Transverse colon (tissue), 4 donors: ENCODE measurements at regions not wholly inside any gene's neighbourhood (a gene's known extent, or its start where the extent isn't known, plus 50 kb on each side); places are given as distances from the start of the nearest gene placed in this dataset.

Experiments used
- DNase-seq: peaks from one replicate; pipeline ENCODE4 v3.0.0-alpha.2; 2019
- H3K27ac ChIP-seq, 4 donors: fragments of 200-600 bp; sonication (generic); 2 replicates each; pipeline ENCODE4 v1.5.1; 2016 to 2018; ENCODE audit warnings: inconsistent platforms in 4 of 4
- H3K27me3 ChIP-seq: fragments of 200-600 bp; sonication (generic); 2 replicates; pipeline ENCODE4 v1.5.1; 2017; ENCODE audit warnings: inconsistent platforms
- H3K36me3 ChIP-seq, 4 donors: fragments of 200-600 bp; sonication (generic); 2 replicates each; pipeline ENCODE4 v1.5.1; 2017 to 2019; ENCODE audit warnings: inconsistent platforms in 4 of 4
- H3K4me1 ChIP-seq, 4 donors: fragments of 200-600 bp; sonication (generic); 2 replicates each; pipeline ENCODE4 v1.5.1; 2017 to 2020; ENCODE audit warnings: inconsistent platforms in 4 of 4
- H3K4me3 ChIP-seq, 4 donors: fragments of 200-600 bp; sonication (generic); 1 replicate in 1 of 4; 2 replicates in 3 of 4; pipeline versions ENCODE4 v1.5.1 to v1.6.1; 2017 to 2019; ENCODE audit warnings: inconsistent platforms in 4 of 4
- H3K9me3 ChIP-seq, 2 donors: fragments of 200-600 bp; sonication (generic); 2 replicates each; pipeline ENCODE4 v1.5.1; 2017 to 2019; ENCODE audit warnings: inconsistent platforms in 2 of 2
- EP300 ChIP-seq: sonication (generic); formaldehyde crosslinking; IDR thresholded peaks from one replicate; pipeline ENCODE4 v1.6.1; 2017; ENCODE audit warnings: antibody characterized with exemption, low read depth
- POLR2A ChIP-seq: fragments of 450-650 bp; IDR thresholded peaks from one replicate; pipeline ENCODE4 v1.6.1; 2016; ENCODE audit warnings: antibody characterized with exemption, mild to moderate bottlenecking, moderate library complexity
- POLR2AphosphoS5 ChIP-seq, 3 donors: sonication (generic); formaldehyde crosslinking; IDR thresholded peaks; one replicate each; pipeline ENCODE4 v1.6.1; 2016; ENCODE audit warnings: antibody characterized with exemption in 3 of 3
- WGBS, 2 donors: methylation state at CpG; one replicate each; pipeline ENCODE4 v1.1.5; 2018; ENCODE audit warnings: low coverage in 1 of 2; 5-methylcytosine and 5-hydroxymethylcytosine counted together
- in situ Hi-C, 4 donors: fragments of 200-750 bp; cut with MboI; loops; one replicate each; pipeline versions ENCODE4 v1.15.0 to v1.15.1; 2017; ENCODE audit warnings: low sequenced_read_pairs in 3 of 4, low pct_ligation_motif_present in 1 of 4, low pct_unique_long_range_greater_than_20kb in 1 of 4
- intact Hi-C: fragments of 100-400 bp; cut with DNase I; formaldehyde crosslinking; loops from one replicate; pipeline ENCODE4 v1.15.1; 2023; ENCODE audit warnings: low total_unique reads
- TF ChIP-seq, protein P1 (sequence below), 5 experiments: fragments of 200-600 bp in 3 of 5; fragments of 450-650 bp in 2 of 5; sonication (generic) in 3 of 5; IDR thresholded peaks; 1 replicate in 2 of 5; 2 replicates in 3 of 5; pipeline ENCODE4 v1.5.1; 2016 to 2017; ENCODE audit warnings: antibody characterized with exemption in 5 of 5, inconsistent platforms in 3 of 5, mild to moderate bottlenecking in 2 of 5, moderate library complexity in 1 of 5

DNA sequence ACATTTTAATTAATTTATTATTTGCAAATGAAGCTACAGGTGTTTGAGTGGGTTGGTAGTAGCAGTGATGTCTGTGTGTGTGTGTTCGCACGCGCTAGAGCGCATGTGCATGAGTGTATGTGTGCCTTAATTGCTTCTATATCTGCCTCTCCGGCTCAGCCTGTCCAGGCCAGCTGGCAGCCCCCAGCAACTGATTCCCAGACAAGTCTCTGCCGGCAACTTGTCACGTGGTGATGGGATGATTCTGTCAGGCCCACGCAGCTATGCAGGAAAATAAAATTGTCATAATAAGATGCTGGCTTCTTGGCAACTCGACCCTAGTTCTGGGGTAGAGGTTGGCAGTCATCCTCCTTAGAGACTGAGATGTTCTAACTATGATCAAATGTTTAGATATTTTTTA, 712.8 kb upstream of the SOX9 start:
- no peak for DNase-seq
- H3K9me3 ChIP-seq: no peaks in the 10 kb centered on the region
- no peak overlapping the region for H3K27ac ChIP-seq
- no peaks in the 10 kb centered on the region for H3K36me3 ChIP-seq
- WGBS, 2 donors: 60 to 85% methylated on average over 4 to 9 of the region's 9 CpGs
- in situ Hi-C loops (no loop called here), intact Hi-C loops (no loop called here)
- H3K4me1 ChIP-seq: no peaks in the 10 kb centered on the region
- no peaks in the 10 kb centered on the region for H3K27me3 ChIP-seq
- no peak for TF ChIP-seq POLR2A
- no peak overlapping the region for H3K4me3 ChIP-seq

DNA sequence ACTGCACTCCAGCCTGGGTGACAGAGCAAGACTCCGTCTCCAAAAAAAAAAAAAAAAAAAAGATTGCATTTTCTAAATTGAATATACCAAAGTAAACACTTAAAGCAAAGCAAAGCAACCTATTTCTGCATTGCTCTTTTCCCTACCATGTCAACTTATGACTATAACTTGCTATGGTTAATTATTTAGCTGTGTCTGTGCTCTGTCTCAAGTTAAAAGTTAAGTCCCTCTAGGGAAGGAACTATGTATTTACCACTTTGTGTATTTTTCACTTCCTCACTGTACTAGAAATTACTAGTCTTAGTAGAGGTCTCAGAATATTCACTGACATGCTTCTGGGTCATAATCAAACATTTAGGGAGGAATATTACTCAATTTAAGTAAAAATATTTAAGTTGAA, 711.7 kb upstream of the SOX9 start:
- H3K9me3 ChIP-seq: no peaks in the 10 kb centered on the region
- H3K27me3 ChIP-seq: no peaks in the 10 kb centered on the region
- H3K36me3 ChIP-seq: no peaks in the 10 kb centered on the region
- WGBS, 2 donors: 92% methylated on average over 1 of the region's 1 CpG; no CpG with 5 or more reads in 1 of the 2 donors
- no peak overlapping the region for H3K27ac ChIP-seq
- no peak for DNase-seq
- H3K4me1 ChIP-seq: no peaks in the 10 kb centered on the region
- no peak overlapping the region for H3K4me3 ChIP-seq
- in situ Hi-C loops (no loop called here), intact Hi-C loops (no loop called here)
- TF ChIP-seq EP300 (no peak), POLR2A (no peak), POLR2AphosphoS5 (IDR thresholded peaks at IDR 0.05) (no peak)
- TF ChIP-seq, protein P1, sequence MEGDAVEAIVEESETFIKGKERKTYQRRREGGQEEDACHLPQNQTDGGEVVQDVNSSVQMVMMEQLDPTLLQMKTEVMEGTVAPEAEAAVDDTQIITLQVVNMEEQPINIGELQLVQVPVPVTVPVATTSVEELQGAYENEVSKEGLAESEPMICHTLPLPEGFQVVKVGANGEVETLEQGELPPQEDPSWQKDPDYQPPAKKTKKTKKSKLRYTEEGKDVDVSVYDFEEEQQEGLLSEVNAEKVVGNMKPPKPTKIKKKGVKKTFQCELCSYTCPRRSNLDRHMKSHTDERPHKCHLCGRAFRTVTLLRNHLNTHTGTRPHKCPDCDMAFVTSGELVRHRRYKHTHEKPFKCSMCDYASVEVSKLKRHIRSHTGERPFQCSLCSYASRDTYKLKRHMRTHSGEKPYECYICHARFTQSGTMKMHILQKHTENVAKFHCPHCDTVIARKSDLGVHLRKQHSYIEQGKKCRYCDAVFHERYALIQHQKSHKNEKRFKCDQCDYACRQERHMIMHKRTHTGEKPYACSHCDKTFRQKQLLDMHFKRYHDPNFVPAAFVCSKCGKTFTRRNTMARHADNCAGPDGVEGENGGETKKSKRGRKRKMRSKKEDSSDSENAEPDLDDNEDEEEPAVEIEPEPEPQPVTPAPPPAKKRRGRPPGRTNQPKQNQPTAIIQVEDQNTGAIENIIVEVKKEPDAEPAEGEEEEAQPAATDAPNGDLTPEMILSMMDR (IDR thresholded peaks at IDR 0.05): no peak

DNA sequence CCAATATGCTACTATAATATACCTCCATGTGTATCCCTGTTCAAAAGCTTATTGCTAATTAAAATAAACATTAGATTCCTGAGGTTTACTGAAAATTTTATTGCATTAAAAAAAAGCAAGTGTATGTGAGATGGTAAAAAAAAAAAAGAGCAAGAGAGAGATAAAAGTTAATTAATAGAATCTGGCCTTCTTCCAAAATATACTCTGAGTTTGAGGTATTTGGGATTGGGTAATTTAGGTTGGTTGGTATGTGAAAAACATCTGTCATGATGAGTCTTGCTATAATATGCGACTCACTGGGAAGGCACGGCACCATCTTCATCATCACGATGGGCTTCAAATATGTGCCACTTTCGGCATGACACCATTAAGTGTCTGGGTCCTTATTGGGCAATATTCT, 711.1 kb upstream of the SOX9 start:
- 92 to 95% methylated on average over 4 of the region's 4 CpGs for WGBS, 2 donors
- Histone ChIP-seq H3K36me3 (no peaks in the 10 kb centered on the region), H3K4me3 (no peak overlapping the region), H3K4me1 (no peaks in the 10 kb centered on the region), H3K27me3 (no peaks in the 10 kb centered on the region), H3K9me3 (no peaks in the 10 kb centered on the region), H3K27ac (no peak overlapping the region)
- DNase-seq: no peak
- intact Hi-C loops (no loop called here), in situ Hi-C loops (no loop called here)
- no peak for TF ChIP-seq POLR2A
- no peak for TF ChIP-seq EP300
- TF ChIP-seq POLR2AphosphoS5 (IDR thresholded peaks at IDR 0.05): no peak
- TF ChIP-seq, protein P1 (IDR thresholded peaks at IDR 0.05): no peak

DNA sequence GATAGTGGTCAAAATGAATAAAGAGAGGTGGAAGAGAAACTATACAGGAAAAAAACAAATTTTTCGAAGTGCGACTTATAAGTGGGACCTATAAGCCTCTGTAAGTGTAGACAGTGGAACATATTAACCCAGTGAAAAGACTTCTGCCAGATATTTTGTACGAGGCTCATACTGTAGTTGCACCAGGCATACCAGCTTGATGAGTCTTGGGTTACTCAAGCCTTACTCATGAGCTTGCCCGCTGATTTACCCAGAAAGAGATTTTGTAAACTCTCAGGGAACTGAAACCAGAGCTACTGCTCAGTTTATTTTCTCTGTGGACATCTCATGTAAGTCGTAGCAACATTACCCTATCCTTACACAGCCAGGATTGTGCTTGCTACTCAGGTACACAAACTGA, 708.0 kb upstream of the SOX9 start:
- intact Hi-C loops: loop anchor here (1.0 kb wide), 1 partner anchor 24 kb away; no protein-coding TSS in a partner anchor
- H3K27ac ChIP-seq: no peak overlapping the region

More for the DNA sequence above, 708.0 kb upstream of the SOX9 start:
- Histone ChIP-seq H3K4me3 (no peak overlapping the region), H3K36me3 (no peaks in the 10 kb centered on the region), H3K4me1 (no peaks in the 10 kb centered on the region), H3K9me3 (no peaks in the 10 kb centered on the region), H3K27me3 (no peaks in the 10 kb centered on the region)
- DNase-seq: no peak
- in situ Hi-C loops: no loop called here
- TF ChIP-seq POLR2A (no peak), POLR2AphosphoS5 (IDR thresholded peaks at IDR 0.05) (no peak), EP300 (no peak)
- TF ChIP-seq, protein P1 (IDR thresholded peaks at IDR 0.05): no peak
- 77 to 81% methylated on average over 5 of the region's 5 CpGs for WGBS, 2 donors
